CD4-positive, alpha-beta T cell treated with Interleukin-17A for 1 hour (primary cell): ENCODE measurements at regions not wholly inside any gene's neighbourhood (a gene's known extent, or its start where the extent isn't known, plus 50 kb on each side); places are given as distances from the start of the nearest gene placed in this dataset.
"Not testable (repeated sequence)": the region's sequence is repeated elsewhere in the genome, so short reads cannot be mapped to it uniquely, and the experiment has no call there.

ENCODE experiments used
- DNase-seq: peaks from one replicate; pipeline ENCODE4 v3.0.0-alpha.2; 2020

DNA sequence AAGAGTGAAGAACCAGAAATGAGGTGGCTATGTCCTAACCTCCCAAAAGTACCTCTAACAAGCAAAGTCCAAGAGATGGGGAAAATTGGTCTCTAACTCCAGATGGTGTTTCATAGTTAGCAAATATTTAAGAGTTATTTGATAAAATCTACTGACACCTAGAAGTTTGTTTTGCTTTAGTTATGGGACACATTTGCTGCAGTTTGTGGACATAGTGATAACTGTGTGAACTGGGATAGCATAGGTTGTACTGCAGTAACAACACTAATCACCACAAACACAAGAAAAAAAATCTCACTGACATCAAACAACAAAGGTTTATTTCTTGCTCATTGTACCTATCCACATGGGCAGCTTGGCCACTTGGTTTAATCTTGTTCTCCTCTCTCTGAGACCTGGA, 965.0 kb upstream of the SPRY2 start:
- no peak for DNase-seq

DNA sequence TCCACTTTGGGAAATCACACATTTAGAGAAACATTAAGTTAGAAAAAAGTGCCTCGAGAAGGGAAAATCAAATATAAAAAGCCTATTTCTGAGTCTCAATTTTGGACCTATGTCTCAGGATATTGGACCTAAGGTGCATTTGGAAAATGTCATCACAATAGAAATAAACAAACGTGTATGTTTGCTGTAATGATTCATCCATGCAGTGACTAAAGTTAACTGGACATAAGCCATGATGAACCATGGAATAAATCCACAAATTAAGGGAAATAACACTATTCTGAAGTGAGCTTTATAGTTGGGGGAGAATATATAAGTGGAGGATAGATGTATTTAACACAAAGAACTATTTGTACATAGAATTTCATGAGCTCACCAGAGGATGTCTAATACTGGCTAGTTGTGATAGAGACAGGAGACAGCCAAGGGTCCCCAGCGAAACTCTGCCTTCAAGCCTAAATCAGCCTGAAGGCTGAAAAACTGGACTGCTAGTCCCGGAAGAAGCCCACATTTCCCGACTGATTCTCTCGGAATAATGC, 963.3 kb upstream of the SPRY2 start:
- no peak for DNase-seq

DNA sequence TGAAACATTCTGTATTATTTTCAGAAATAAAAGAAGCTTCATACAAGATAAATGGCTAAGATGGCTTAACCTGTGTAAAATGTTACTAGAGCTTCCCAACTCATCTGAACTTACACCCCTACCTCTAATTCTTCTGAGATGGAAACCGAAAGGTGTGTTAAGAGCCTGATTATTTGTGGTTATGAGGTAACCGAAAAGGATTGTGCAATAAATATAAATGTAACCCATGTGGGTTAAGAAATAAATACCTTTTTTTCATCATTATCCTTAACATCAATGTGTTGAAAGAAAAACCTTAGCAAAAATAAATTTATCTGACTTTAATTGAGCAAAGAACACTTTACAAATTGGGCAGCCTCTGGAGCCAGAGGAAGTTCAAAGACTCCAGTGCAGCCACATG, 961.8 kb upstream of the SPRY2 start:
- DNase-seq = no peak

DNA sequence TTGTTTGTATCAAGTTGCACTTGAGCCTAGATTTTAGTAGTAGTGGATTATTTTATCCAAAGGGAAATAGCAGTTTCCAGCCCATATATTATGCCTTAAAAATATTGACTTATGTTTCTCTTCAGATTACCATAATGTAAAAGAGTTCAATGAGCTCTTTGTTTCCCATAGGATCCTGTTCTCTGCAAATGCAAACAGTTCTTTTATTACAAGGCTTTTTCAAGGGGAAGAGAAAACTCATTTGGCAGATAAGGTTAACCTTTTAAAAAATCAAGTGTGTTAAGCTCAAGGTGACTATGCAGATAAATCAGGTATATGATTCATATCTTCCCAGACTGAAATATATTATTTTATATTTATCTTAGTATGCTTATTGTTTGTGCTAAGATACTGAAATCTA, 961.2 kb upstream of the SPRY2 start:
- no peak for DNase-seq

DNA sequence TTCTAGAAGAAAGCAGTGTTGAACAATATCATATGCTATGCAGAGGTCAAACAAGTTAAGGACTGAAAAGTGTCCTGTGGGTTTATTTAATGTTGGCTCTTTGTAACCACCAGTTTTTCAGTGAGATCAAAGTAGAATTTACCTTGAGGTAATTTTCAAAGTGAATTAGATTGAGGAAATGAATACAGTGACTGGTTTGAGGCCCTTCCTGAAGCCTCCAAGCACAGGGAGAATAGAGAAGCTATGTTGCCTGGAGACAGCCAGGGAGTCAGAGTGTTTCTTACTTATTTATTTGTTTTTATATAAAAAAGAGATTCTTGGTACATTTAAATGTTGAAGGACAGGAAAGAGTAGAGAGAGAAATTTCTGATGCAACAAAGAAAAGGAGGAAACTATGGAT, 954.3 kb upstream of the SPRY2 start:
- no peak for DNase-seq

DNA sequence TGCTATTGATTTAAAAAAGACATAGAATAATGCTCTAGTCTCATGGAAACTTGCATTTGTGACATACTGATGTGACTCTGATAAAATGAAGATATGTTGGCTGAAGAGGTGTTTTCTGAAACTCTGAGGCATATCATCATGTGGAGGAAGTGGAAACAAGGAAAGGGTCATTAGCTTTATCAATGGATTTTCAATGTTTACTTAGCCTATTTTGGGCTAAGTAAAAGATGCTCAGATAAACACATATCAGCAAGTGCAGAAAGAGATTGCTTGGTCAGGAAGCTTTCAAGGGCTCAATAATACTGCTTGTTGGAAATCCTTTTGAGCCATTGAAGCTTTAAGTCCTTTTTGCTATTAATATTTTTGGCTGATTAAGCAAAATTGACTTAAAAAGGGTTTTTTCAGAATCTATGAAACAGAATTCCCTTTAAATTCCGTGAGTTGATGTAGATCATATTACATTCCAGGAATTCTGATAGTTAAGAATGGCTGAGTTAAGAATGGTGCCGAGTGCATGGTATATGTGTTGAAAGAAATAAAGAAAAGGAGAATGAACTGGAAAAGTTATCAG, 952.8 kb upstream of the SPRY2 start:
- DNase-seq = no peak

DNA sequence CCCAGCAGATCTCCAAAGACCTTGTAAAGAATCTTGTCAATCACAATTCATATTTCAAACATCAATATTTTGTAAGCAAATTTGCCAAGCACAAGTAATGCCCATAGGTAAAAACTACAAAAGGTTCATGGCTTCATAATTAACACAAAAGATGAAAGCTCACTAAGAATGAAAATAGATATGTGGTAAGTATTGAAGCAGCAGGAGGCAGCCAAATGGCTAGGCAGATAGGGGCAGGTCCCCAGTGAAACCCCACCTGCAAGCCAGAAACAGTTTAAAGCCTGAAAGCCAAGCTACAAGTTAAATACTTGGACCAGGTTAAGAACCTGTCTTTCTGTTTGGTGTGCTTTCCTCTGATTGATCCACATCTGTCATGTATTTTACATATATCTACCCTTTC, 942.6 kb upstream of the SPRY2 start:
- no peak for DNase-seq

DNA sequence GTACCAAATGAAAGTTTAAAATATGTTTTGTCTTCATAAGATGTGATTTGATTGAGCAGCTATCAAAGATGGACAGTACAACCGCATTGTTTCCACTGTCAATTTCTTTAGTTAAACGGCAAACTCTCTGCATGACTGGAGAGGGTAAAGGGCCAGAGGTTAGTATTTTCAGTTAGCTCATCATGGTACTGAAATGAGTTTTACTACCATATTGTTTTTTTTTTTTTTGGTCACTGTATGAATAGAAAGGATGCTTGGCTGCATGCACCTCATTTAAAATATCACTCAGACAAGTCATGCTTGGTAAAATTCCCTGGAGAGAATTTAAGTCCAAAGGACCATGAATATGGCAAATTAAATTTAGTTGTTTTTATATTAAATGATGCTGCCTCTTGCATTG, 942.1 kb upstream of the SPRY2 start:
- no peak for DNase-seq

DNA sequence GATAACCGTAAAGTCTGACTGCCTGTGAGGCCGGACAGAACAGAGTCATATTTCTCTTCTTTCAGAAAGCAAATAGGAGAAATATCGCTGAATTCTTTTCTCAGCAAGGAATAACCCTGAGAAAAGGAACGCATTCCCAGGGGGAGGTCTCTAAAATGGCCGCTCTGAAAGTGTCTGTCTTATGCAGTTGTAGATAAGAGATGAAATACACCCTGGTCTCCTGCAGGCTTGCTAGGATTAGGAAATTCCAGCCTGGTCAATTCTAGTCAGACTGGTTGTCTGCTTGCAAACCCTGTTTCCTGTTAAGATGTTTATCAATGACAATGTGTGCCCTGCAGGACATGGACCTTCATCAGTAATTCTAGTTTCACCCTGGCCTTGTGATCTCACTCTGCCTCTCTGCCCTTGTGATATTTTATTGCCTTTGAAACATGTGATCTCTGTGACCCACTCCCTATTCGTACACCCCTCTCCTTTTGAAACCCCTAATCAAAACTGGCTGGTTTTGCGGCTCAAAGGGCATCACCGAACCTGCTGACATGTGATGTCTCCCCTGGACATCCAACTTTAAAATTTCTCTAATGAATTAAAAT, 934.8 kb upstream of the SPRY2 start:
- peak; percentile 1 for DNase-seq

DNA sequence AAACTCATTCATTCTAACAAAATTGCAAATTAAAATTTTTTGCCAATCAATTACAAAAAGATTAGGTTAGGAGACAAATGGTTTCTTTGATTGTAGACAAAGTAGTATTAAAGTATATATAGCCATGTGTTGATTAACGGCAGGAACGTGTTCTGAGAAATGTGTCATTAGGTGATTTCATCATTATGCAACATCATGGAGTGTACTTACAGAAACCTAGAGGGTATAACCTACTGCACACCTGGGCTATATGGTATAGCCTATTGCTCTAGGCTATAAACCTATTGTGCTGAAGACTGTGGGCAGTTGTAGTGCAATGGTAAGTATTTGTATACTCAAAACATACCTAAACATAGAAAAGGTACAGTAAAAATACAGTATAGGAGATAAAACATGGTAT, 906.8 kb upstream of the SPRY2 start:
- DNase-seq = no peak

DNA sequence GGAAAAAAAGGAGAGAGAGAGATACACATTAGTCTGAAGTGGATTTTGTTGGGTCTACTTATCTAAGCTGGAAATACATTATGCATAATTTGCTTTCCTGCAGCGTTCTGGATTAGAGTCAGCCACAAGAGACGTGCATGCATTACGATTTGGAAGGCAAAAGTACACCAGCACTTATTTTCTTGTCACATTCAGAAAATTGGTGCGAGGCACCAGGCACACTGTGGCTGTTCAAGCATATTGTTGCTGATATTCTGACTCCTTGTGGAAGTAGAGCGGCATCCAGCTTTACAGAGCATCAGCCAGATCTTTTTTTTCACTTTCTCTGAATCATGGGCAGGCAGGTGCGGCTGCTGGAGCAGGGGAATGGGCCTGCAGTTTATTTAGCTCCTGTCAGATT, 905.6 kb upstream of the SPRY2 start:
- DNase-seq = no peak

DNA sequence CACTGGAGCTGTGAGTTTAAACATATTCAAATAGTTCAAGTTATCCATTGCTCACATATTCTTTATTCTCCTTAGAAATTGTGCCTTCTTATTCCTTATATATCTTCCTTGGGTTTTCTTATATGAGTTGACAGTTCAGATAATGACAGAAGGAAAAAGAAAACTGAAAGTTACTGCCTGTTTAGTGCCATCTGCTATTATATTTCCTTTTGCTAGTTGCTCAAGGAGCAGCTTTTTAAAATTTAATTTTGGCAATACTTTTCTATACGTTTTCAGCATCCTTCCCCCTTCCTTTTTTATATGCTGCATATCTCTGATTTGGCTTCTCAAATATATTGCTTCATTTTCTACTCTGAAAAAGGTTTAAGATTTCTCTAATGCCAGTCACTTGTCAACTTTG, 903.1 kb upstream of the SPRY2 start:
- DNase-seq = no peak

DNA sequence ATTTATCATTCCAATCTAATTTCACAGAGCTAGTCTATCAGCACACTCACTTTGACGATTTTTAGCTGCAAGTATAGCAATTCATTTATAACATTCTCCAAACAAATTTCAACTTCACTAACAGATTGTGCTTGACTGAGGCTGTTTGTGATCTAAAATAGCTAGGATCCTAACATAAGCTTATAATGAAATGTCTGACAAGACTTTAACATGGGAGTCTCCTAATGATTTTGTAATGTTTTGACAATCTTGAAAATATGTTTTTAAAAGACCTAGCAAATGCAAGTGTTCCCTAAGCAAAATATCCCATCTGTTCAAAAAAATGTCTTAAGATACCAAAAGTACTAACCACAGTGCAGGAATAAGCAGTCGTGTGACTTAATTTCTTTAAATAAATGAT, 889.5 kb upstream of the SPRY2 start:
- DNase-seq = no peak

DNA sequence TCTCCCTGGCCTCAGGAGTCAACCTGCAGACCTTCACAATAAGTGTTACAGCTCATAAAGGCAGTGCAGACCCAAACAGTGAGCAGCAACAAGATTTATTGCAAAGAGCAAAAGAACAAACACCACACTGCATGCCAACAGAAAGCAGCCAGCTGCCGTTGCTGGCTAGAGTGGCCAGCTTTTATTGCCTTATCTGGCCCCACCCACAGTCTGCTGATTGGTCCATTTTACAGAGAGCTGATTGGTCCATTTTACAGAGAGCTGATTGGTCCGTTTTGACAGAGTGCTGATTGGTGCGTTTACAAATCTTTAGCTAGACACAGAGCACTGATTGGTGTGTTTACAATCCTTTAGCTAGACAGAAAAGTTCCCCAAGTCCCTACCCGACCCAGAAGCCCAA, 885.9 kb upstream of the SPRY2 start:
- DNase-seq = not testable (repeated sequence)

DNA sequence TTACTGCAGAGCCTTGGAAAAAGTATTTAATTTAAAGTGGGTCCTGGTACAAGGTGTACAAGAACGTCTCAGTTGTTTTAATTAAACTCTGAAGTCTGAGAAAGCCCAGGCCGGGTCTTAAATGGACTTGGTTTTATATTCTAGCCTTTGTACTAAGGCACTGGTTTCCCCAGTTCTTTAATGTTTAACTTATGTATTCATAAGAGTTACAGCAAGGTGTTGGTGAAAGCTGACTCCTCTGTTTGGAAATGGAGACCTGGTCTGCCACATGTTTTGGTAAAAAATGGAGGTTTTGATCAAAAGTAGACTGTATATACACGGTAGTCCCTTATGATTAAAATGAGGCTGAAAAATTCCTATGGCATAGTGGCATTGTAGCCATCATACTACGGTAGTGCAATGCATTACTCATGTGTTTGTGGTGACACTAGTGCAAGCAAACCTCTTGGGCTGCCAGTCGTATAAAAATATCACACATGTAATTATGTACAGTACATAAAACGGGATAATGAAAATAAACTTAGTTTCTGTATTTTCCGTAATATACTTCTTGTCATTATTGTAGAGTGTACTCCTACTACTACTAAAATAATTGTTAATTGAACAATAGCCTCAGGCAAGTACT, 883.4 kb upstream of the SPRY2 start:
- no peak for DNase-seq

DNA sequence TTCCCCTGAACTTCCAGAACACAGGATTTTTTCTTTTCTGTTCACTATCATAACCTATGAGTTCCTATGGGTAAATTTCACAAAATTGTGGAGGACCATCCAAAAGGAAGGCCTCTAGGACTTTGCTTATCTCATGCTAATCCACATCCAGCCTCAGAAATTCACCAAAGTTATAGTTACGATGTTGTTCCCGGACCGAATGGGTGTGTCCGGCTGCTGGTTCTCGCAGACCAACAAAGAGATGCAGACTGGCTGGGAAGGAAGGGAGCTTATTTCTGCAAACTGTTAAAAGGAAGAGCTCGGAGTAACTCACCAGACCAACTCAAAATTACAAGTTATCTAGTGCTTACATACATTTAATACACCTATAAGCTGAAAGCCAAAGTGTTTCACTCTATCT, 882.9 kb upstream of the SPRY2 start:
- DNase-seq = no peak

DNA sequence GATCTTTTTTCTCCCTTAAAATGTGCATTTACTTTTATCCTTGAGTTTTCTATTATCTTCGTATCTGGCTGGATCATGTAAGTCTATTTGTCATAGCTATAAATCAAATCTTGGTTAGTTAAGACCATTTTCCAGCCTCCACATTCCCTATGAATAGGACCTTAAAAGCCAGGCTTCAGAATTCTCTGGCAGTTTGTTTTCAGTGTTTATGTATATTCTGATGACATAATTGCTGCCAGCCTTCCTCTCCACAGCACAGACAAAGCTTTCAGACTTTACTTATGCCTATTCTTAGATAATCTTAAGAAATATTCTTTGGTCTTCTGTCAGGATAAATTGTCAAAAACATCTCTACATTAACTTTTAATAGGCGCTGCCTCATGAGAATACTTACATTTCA, 870.8 kb upstream of the SPRY2 start:
- no peak for DNase-seq

DNA sequence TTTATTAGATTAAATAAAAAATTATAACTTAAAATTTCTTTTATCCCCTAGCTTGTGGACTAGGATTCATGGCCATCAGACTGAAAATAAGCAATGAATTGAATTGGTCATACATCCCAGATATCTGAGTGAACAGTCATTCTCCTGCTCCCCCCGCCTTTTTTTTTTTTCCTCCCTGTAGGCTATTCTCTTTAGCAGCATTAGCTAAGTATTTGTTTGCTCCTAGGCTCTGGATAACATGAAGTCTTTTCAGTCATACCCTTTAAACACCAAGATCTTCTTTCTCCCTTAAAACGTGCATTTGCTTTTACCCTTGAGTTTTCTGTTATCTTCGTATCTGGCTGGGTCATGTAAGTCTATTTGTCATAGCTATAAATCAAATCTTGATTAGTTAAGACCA, 866.7 kb upstream of the SPRY2 start:
- DNase-seq = no peak

DNA sequence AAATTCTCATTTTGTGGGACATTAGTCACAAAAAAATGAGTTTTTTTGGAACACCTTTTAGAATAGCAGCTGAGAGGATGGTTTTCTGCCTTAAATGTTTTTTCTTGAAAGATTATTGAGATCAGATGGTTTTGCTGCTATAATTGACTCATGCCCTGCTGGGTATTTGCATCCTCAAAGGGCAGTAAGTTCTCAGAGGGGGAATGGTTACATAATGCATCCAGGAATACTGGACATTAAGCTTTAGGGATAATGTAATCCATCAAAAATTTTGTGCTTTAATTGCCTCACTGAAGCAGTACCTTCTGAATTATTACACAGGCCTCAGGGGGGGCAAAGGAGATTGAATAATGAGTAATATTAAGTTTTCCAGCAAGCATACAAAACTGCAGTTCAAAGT, 866.3 kb upstream of the SPRY2 start:
- DNase-seq = no peak

DNA sequence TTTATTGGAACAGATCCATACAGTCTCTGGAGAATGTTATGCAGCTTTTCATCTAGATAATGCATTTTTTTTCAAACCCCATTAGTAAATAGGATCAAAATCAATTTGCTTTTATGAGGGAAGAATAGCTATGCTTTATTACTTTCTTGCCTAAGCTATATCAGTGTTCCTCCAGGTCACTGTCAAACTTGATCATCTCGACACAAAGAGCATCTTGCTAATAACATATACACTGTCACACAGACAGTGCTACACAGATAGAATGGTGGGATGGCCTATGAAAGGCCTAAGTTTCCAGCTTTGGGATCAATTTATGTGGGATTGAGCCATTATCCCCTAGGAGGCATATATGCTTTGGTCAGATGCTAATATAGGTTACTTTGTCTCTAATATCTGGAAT, 862.9 kb upstream of the SPRY2 start:
- DNase-seq = no peak

DNA sequence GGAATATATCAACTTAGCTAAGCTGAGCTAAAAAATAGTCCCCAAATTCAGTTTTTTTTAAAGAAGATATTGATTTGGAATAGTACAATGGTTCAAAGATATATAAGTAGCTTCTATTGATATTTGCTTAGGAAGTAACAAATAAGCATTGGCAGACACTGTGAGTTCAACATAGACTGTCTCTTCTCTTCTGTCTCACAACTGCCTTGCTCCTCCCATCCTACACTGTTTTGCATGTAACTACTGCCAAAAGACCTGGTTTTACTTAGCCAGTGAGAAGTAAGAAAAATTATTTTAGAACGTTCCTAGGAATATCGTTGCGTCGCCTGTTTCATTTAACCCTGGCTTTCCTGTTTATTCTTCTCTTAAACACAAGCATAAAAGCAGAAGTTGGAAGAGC, 859.0 kb upstream of the SPRY2 start:
- DNase-seq = no peak

DNA sequence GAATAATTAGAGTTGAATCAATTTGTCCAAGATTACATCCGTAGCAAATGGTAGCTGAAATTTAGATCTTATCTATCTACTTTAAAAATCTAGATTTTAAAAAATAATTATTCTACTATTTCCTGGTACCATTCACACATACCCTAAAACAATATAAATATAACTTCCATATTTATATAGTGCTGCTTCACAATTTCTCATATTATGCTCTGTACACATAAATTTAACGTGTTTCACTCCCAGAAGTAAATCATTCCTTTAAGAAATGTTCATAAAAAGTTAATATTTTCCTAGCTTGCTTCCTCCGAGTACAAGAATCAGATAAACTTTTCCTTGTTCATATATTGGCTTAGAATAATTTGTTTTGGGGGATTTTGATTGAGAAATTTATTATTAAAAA, 857.0 kb upstream of the SPRY2 start:
- DNase-seq = no peak

DNA sequence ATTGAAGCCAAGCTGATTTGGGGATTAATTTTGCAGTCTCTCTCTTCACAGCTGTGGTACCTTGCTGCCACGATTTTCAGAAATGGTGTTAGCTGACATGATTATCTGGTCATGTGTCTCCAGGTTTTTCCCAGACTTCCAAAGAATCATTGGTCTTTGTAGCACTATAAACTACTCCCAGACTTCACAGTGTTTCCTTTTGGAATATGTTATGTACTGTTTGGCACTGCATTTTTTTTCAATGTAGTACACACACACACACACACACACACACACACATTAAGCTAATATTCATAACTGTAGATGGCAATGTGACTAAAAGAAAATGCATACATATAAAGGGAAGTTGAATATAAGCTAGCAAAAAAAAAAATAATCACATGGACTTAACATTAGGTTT, 856.6 kb upstream of the SPRY2 start:
- DNase-seq = no peak

DNA sequence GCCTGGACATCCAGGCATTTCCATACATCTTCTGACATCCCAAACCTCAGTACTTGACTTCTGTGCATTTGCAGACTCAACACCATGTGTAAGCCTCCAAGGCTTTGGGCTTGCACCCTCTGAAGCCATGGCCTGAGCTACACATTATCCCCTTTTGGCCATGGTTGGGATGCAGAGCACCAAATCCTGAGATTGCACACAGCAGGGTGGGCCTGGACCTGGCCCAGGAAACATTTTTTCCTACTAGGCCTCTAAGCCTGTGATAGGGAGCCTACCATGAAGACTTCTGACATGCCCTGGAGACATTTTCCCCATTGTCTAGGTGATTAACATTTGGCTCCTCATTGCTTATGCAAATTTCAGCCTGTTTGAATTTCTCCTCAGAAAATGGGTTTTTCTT, 853.4 kb upstream of the SPRY2 start:
- DNase-seq = no peak
